DOHH2 (cell line): ENCODE measurements at regions not wholly inside any gene's neighbourhood (a gene's known extent, or its start where the extent isn't known, plus 50 kb on each side); places are given as distances from the start of the nearest gene placed in this dataset.

Source experiments
- CTCF ChIP-seq: fragments of 200-600 bp; sonication (generic); IDR thresholded peaks from one replicate; pipeline ENCODE4 v1.5.1; 2014; ENCODE audit warnings: antibody characterized with exemption, mild to moderate bottlenecking, low read depth, low read length; ENCODE audit not compliant: poor library complexity, severe bottlenecking
- EZH2phosphoT487 ChIP-seq: fragments of 200-600 bp; sonication (generic); IDR thresholded peaks from 2 replicates; pipeline ENCODE4 v1.6.1; 2017; ENCODE audit warnings: borderline replicate concordance, mild to moderate bottlenecking, antibody characterized with exemption, low read length, moderate library complexity, mixed read lengths

- TF ChIP-seq CTCF: no peak
- no peak for TF ChIP-seq EZH2phosphoT487
These were observed 1036.5 kb downstream of the TUSC7 start for GRCh38 chr3:117746066-117746465.
